ENCODE measurements at regions not wholly inside any gene's neighbourhood (a gene's known extent, or its start where the extent isn't known, plus 50 kb on each side); places are given as distances from the start of the nearest gene placed in this dataset.

DNA sequence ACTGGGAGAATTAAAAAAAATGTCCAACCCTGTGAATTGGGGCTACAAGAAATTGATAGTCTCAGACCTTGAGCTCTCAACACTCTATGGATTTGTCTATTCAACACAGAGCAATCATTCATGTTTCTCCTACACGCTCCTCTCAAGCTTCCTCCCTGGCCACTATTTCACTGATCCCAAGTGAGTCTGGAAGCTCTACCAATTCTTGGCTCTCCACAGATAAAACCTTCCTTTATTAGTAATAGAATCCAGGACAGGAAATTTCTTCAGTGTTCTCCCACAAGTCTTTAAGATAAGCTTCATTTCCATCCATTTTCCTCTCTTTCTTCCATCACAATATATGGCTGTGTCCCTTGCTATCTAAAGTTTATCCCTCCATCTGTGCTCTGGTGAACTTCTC is 215.1 kb upstream of the PAPPA start:
- TF ChIP-seq, protein P1, sequence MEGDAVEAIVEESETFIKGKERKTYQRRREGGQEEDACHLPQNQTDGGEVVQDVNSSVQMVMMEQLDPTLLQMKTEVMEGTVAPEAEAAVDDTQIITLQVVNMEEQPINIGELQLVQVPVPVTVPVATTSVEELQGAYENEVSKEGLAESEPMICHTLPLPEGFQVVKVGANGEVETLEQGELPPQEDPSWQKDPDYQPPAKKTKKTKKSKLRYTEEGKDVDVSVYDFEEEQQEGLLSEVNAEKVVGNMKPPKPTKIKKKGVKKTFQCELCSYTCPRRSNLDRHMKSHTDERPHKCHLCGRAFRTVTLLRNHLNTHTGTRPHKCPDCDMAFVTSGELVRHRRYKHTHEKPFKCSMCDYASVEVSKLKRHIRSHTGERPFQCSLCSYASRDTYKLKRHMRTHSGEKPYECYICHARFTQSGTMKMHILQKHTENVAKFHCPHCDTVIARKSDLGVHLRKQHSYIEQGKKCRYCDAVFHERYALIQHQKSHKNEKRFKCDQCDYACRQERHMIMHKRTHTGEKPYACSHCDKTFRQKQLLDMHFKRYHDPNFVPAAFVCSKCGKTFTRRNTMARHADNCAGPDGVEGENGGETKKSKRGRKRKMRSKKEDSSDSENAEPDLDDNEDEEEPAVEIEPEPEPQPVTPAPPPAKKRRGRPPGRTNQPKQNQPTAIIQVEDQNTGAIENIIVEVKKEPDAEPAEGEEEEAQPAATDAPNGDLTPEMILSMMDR (IDR thresholded peaks at IDR 0.05), result no peak
- no peak for TF ChIP-seq POLR2A (IDR thresholded peaks at IDR 0.05)

All from prostate gland (tissue), 2 donors.